K562 (cell line): ENCODE measurements at regions not wholly inside any gene's neighbourhood (a gene's known extent, or its start where the extent isn't known, plus 50 kb on each side); places are given as distances from the start of the nearest gene placed in this dataset.
"Not testable (repeated sequence)": the region's sequence is repeated elsewhere in the genome, so short reads cannot be mapped to it uniquely, and the experiment has no call there.

Source experiments
- CTCF ChIP-seq, 3 experiments: IDR thresholded peaks in 2 of 3; conservative IDR thresholded peaks in 1 of 3; 2 replicates each; pipeline ENCODE4 v1.5.1; 2011 to 2012; ENCODE audit warnings: low read length in 3 of 3, mild to moderate bottlenecking in 3 of 3, control low read depth in 2 of 3, improper control_type of control experiment in 1 of 3, inconsistent platforms in 1 of 3, low read depth in 1 of 3, mixed read lengths in 1 of 3, moderate library complexity in 1 of 3; ENCODE audit not compliant: insufficient read depth in 2 of 3
- RERE ChIP-seq: sonication (generic); formaldehyde crosslinking; IDR thresholded peaks from 2 replicates; pipeline ENCODE4 v1.8.0; 2023; ENCODE audit warnings: missing genetic modification reagents, mild to moderate bottlenecking, borderline replicate concordance

GRCh38 chrX:3512150-3512549 is 165.7 kb upstream of the MXRA5 start:
- peak; percentile 17 to 30 (median 27); a peak in 2 of 6 replicates for TF ChIP-seq CTCF (IDR thresholded peaks at IDR 0.05 in 2 of 3, conservative IDR thresholded peaks at IDR 0.05 in 1 of 3; ENCODE audit: insufficient read depth in 2 of 3, low read depth in 1 of 3, low read length in 3 of 3)
- not testable (repeated sequence) for TF ChIP-seq RERE
